ENCODE measurements at regions not wholly inside any gene's neighbourhood (a gene's known extent, or its start where the extent isn't known, plus 50 kb on each side); places are given as distances from the start of the nearest gene placed in this dataset.

GRCh38 chr4:131531087-131531486 is 1618.0 kb upstream of the PCDH10 start:
- Histone ChIP-seq H3K9me3 (ENCODE audit: low read depth) (peaks cover 3% of the 10 kb centered on the region), H3K9ac (no peak overlapping the region), H3K36me3 (ENCODE audit: low read depth) (no peaks in the 10 kb centered on the region), H2AFZ (no peak overlapping the region), H3K4me2 (ENCODE audit: unreplicated experiment) (no peak overlapping the region), H3K9me2 (ENCODE audit: insufficient read depth) (no peaks in the 10 kb centered on the region), H3K27ac (no peak overlapping the region), H3F3A (ENCODE audit: insufficient read depth) (no peaks in the 10 kb centered on the region), H4K20me1 (ENCODE audit: insufficient read depth) (no peaks in the 10 kb centered on the region), H3K27me3 (replicated peaks; ENCODE audit: insufficient read depth) (no peaks in the 10 kb centered on the region), H3K4me1 (ENCODE audit: insufficient read depth) (no peaks in the 10 kb centered on the region), H3K4me3 (no peak overlapping the region), H3K79me2 (ENCODE audit: insufficient read depth) (no peaks in the 10 kb centered on the region)
- WGBS, 2 experiments (ENCODE audit: low coverage in 1 of 2, low lambda C conversion rate in 2 of 2, missing lambda C conversion rate in 2 of 2) = 21 to 29% methylated on average over 6 of the region's 6 CpGs
- TF ChIP-seq EZH2 (IDR thresholded peaks at IDR 0.05; ENCODE audit: insufficient read depth, poor library complexity, severe bottlenecking) = no peak
- TF ChIP-seq EZH2phosphoT487 (IDR thresholded peaks at IDR 0.05; ENCODE audit: insufficient read depth, low read depth) = no peak
- no peak for DNase-seq
- in situ Hi-C loops (cut with MboI) = no loop called here

- WGBS, 2 experiments (ENCODE audit: low coverage in 1 of 2, low lambda C conversion rate in 2 of 2, missing lambda C conversion rate in 2 of 2) = 36 to 41% methylated on average over 7 of the region's 7 CpGs
- H3K4me3 ChIP-seq = no peak overlapping the region
- no peak for TF ChIP-seq EZH2phosphoT487 (IDR thresholded peaks at IDR 0.05; ENCODE audit: insufficient read depth, low read depth)
- no peak for TF ChIP-seq EZH2 (IDR thresholded peaks at IDR 0.05; ENCODE audit: insufficient read depth, poor library complexity, severe bottlenecking)
- no peaks in the 10 kb centered on the region for H3K9me3 ChIP-seq (ENCODE audit: low read depth)
- no peaks in the 10 kb centered on the region for H3F3A ChIP-seq (ENCODE audit: insufficient read depth)
- H3K9ac ChIP-seq = no peak overlapping the region
- DNase-seq = no peak
- no peaks in the 10 kb centered on the region for H3K27me3 ChIP-seq (replicated peaks; ENCODE audit: insufficient read depth)
- in situ Hi-C loops (cut with MboI) = no loop called here
- no peak overlapping the region for H2AFZ ChIP-seq
- no peaks in the 10 kb centered on the region for H3K4me1 ChIP-seq (ENCODE audit: insufficient read depth)
- H3K36me3 ChIP-seq (ENCODE audit: low read depth) = no peaks in the 10 kb centered on the region
- H3K9me2 ChIP-seq (ENCODE audit: insufficient read depth) = no peaks in the 10 kb centered on the region
- no peak overlapping the region for H3K4me2 ChIP-seq (ENCODE audit: unreplicated experiment)
- H4K20me1 ChIP-seq (ENCODE audit: insufficient read depth) = no peaks in the 10 kb centered on the region
- H3K27ac ChIP-seq = no peak overlapping the region
- no peaks in the 10 kb centered on the region for H3K79me2 ChIP-seq (ENCODE audit: insufficient read depth)
Observed at GRCh38 chr4:131534944-131535645, 1614.0 kb upstream of the PCDH10 start.

GRCh38 chr4:131540256-131540655 is 1608.8 kb upstream of the PCDH10 start:
- Histone ChIP-seq H3F3A (ENCODE audit: insufficient read depth) (no peaks in the 10 kb centered on the region), H3K27me3 (replicated peaks; ENCODE audit: insufficient read depth) (no peaks in the 10 kb centered on the region), H3K9me2 (ENCODE audit: insufficient read depth) (no peaks in the 10 kb centered on the region), H4K20me1 (ENCODE audit: insufficient read depth) (no peaks in the 10 kb centered on the region), H3K4me3 (no peak overlapping the region), H2AFZ (no peak overlapping the region), H3K9ac (no peak overlapping the region), H3K4me2 (ENCODE audit: unreplicated experiment) (no peak overlapping the region), H3K4me1 (ENCODE audit: insufficient read depth) (no peaks in the 10 kb centered on the region), H3K9me3 (ENCODE audit: low read depth) (no peaks in the 10 kb centered on the region), H3K27ac (no peak overlapping the region), H3K36me3 (ENCODE audit: low read depth) (no peaks in the 10 kb centered on the region), H3K79me2 (ENCODE audit: insufficient read depth) (no peaks in the 10 kb centered on the region)
- TF ChIP-seq EZH2phosphoT487 (IDR thresholded peaks at IDR 0.05; ENCODE audit: insufficient read depth, low read depth) (no peak), EZH2 (IDR thresholded peaks at IDR 0.05; ENCODE audit: insufficient read depth, poor library complexity, severe bottlenecking) (no peak)
- in situ Hi-C loops (cut with MboI) = no loop called here
- no peak for DNase-seq
- 28 to 44% methylated on average over 3 of the region's 3 CpGs for WGBS, 2 experiments (ENCODE audit: low coverage in 1 of 2, low lambda C conversion rate in 2 of 2, missing lambda C conversion rate in 2 of 2)

- Histone ChIP-seq H3K27ac (no peak overlapping the region), H3K4me2 (ENCODE audit: unreplicated experiment) (no peak overlapping the region), H3K9me2 (ENCODE audit: insufficient read depth) (no peaks in the 10 kb centered on the region), H3K9ac (no peak overlapping the region), H3K4me3 (no peak overlapping the region), H4K20me1 (ENCODE audit: insufficient read depth) (no peaks in the 10 kb centered on the region), H2AFZ (no peak overlapping the region), H3K9me3 (ENCODE audit: low read depth) (no peaks in the 10 kb centered on the region), H3K36me3 (ENCODE audit: low read depth) (no peaks in the 10 kb centered on the region), H3K4me1 (ENCODE audit: insufficient read depth) (no peaks in the 10 kb centered on the region), H3F3A (ENCODE audit: insufficient read depth) (no peaks in the 10 kb centered on the region), H3K27me3 (replicated peaks; ENCODE audit: insufficient read depth) (no peaks in the 10 kb centered on the region), H3K79me2 (ENCODE audit: insufficient read depth) (no peaks in the 10 kb centered on the region)
- DNase-seq = no peak
- in situ Hi-C loops (cut with MboI) = no loop called here
- TF ChIP-seq EZH2phosphoT487 (IDR thresholded peaks at IDR 0.05; ENCODE audit: insufficient read depth, low read depth) (no peak), EZH2 (IDR thresholded peaks at IDR 0.05; ENCODE audit: insufficient read depth, poor library complexity, severe bottlenecking) (no peak)
- WGBS, 2 experiments (ENCODE audit: low coverage in 1 of 2, low lambda C conversion rate in 2 of 2, missing lambda C conversion rate in 2 of 2) = 34% methylated on average over 7 of the region's 7 CpGs
Observed at GRCh38 chr4:131547506-131547981, 1601.5 kb upstream of the PCDH10 start.

Data from GM23248 (cell line).